ENCODE measurements at regions not wholly inside any gene's neighbourhood (a gene's known extent, or its start where the extent isn't known, plus 50 kb on each side); places are given as distances from the start of the nearest gene placed in this dataset.

- 96% methylated on average over 4 of the region's 4 CpGs for WGBS (ENCODE audit: low lambda C conversion rate, missing lambda C conversion rate)
- Histone ChIP-seq H4K20me1 (ENCODE audit: insufficient read depth, poor library complexity, severe bottlenecking) (no peaks in the 10 kb centered on the region), H3K27ac (no peak overlapping the region)
These were observed 116.6 kb upstream of the PROX1 start for GRCh38 chr1:213871179-213871578.

GRCh38 chr1:213874789-213875188 is 113.0 kb upstream of the PROX1 start:
- no peak for DNase-seq (ENCODE audit: low spot score)
- no peaks in the 10 kb centered on the region for H3K27me3 ChIP-seq
- no peaks in the 10 kb centered on the region for H3K4me1 ChIP-seq (ENCODE audit: insufficient read depth)
- H3K79me2 ChIP-seq, result no peaks in the 10 kb centered on the region
- WGBS (ENCODE audit: low lambda C conversion rate, missing lambda C conversion rate), result 93% methylated on average over 7 of the region's 7 CpGs
- H3K9me2 ChIP-seq (replicated peaks; ENCODE audit: insufficient read depth), result no peaks in the 10 kb centered on the region
- H3K4me2 ChIP-seq, result no peak overlapping the region
- no peak for TF ChIP-seq CTCF (IDR thresholded peaks at IDR 0.05; ENCODE audit: poor library complexity)
- no peak for TF ChIP-seq EZH2phosphoT487 (IDR thresholded peaks at IDR 0.05; ENCODE audit: low read depth, severe bottlenecking, unreplicated experiment)
- TF ChIP-seq EZH2 (IDR thresholded peaks at IDR 0.05; ENCODE audit: borderline replicate concordance), result no peak
- H3K4me3 ChIP-seq, result no peak overlapping the region
- H3K9me3 ChIP-seq (ENCODE audit: low read depth), result no peaks in the 10 kb centered on the region
- no peaks in the 10 kb centered on the region for H3K36me3 ChIP-seq (replicated peaks; ENCODE audit: insufficient read depth, low read depth)
- H2AFZ ChIP-seq, result no peak overlapping the region
- H3K27ac ChIP-seq, result no peak overlapping the region
- H4K20me1 ChIP-seq (ENCODE audit: insufficient read depth, poor library complexity, severe bottlenecking), result no peaks in the 10 kb centered on the region

More at GRCh38 chr1:213871179-213871578, 116.6 kb upstream of the PROX1 start:
- TF ChIP-seq CTCF (IDR thresholded peaks at IDR 0.05; ENCODE audit: poor library complexity) (no peak), EZH2 (IDR thresholded peaks at IDR 0.05; ENCODE audit: borderline replicate concordance) (no peak), EZH2phosphoT487 (IDR thresholded peaks at IDR 0.05; ENCODE audit: low read depth, severe bottlenecking, unreplicated experiment) (no peak)
- Histone ChIP-seq H3K9me3 (ENCODE audit: low read depth) (no peaks in the 10 kb centered on the region), H3K4me2 (no peak overlapping the region), H3K36me3 (replicated peaks; ENCODE audit: insufficient read depth, low read depth) (no peaks in the 10 kb centered on the region), H3K27me3 (no peaks in the 10 kb centered on the region), H2AFZ (no peak overlapping the region), H3K9me2 (replicated peaks; ENCODE audit: insufficient read depth) (no peaks in the 10 kb centered on the region), H3K4me3 (no peak overlapping the region), H3K79me2 (no peaks in the 10 kb centered on the region), H3K4me1 (ENCODE audit: insufficient read depth) (no peaks in the 10 kb centered on the region)
- DNase-seq (ENCODE audit: low spot score), result no peak

- Histone ChIP-seq H3K36me3 (replicated peaks; ENCODE audit: insufficient read depth, low read depth) (no peaks in the 10 kb centered on the region), H3K9me2 (replicated peaks; ENCODE audit: insufficient read depth) (no peaks in the 10 kb centered on the region), H3K4me2 (no peak overlapping the region), H3K79me2 (no peaks in the 10 kb centered on the region), H2AFZ (no peak overlapping the region), H4K20me1 (ENCODE audit: insufficient read depth, poor library complexity, severe bottlenecking) (no peaks in the 10 kb centered on the region), H3K4me1 (ENCODE audit: insufficient read depth) (no peaks in the 10 kb centered on the region), H3K27ac (no peak overlapping the region), H3K4me3 (no peak overlapping the region), H3K27me3 (no peaks in the 10 kb centered on the region), H3K9me3 (ENCODE audit: low read depth) (no peaks in the 10 kb centered on the region)
- no peak for DNase-seq (ENCODE audit: low spot score)
- TF ChIP-seq CTCF (IDR thresholded peaks at IDR 0.05; ENCODE audit: poor library complexity) (no peak), EZH2phosphoT487 (IDR thresholded peaks at IDR 0.05; ENCODE audit: low read depth, severe bottlenecking, unreplicated experiment) (no peak), EZH2 (IDR thresholded peaks at IDR 0.05; ENCODE audit: borderline replicate concordance) (no peak)
These were observed 111.2 kb upstream of the PROX1 start for GRCh38 chr1:213876531-213876930.

- H3K27me3 ChIP-seq, result no peaks in the 10 kb centered on the region
- H3K9me2 ChIP-seq (replicated peaks; ENCODE audit: insufficient read depth), result no peaks in the 10 kb centered on the region
- no peaks in the 10 kb centered on the region for H4K20me1 ChIP-seq (ENCODE audit: insufficient read depth, poor library complexity, severe bottlenecking)
- H3K36me3 ChIP-seq (replicated peaks; ENCODE audit: insufficient read depth, low read depth), result no peaks in the 10 kb centered on the region
- H3K4me1 ChIP-seq (ENCODE audit: insufficient read depth), result no peaks in the 10 kb centered on the region
- H3K4me2 ChIP-seq, result no peak overlapping the region
- no peaks in the 10 kb centered on the region for H3K79me2 ChIP-seq
- no peak for TF ChIP-seq CTCF (IDR thresholded peaks at IDR 0.05; ENCODE audit: poor library complexity)
- TF ChIP-seq EZH2phosphoT487 (IDR thresholded peaks at IDR 0.05; ENCODE audit: low read depth, severe bottlenecking, unreplicated experiment), result no peak
- TF ChIP-seq EZH2 (IDR thresholded peaks at IDR 0.05; ENCODE audit: borderline replicate concordance), result no peak
- 96% methylated on average over 2 of the region's 2 CpGs for WGBS (ENCODE audit: low lambda C conversion rate, missing lambda C conversion rate)
- no peak for DNase-seq (ENCODE audit: low spot score)
- no peaks in the 10 kb centered on the region for H3K9me3 ChIP-seq (ENCODE audit: low read depth)
- no peak overlapping the region for H3K4me3 ChIP-seq
- H3K27ac ChIP-seq, result no peak overlapping the region
- H2AFZ ChIP-seq, result no peak overlapping the region
These were observed 104.2 kb upstream of the PROX1 start for GRCh38 chr1:213883618-213884017.

All from hepatocyte (in vitro differentiated cells).